PFSK-1 (cell line): ENCODE measurements at regions not wholly inside any gene's neighbourhood (a gene's known extent, or its start where the extent isn't known, plus 50 kb on each side); places are given as distances from the start of the nearest gene placed in this dataset.

Experiments used
- FOXP2 ChIP-seq: optimal IDR thresholded peaks from 2 replicates; pipeline ENCODE3; 2011; ENCODE audit warnings: borderline replicate concordance, control low read depth, inconsistent platforms; ENCODE audit not compliant: insufficient read depth; ENCODE audit errors: extremely low read length, extremely low read depth
- POLR2AphosphoS5 ChIP-seq: IDR thresholded peaks from 2 replicates; pipeline ENCODE4 v1.6.1; 2012; ENCODE audit warnings: low read depth, mild to moderate bottlenecking, control low read depth, low read length, moderate library complexity
- SIN3A ChIP-seq: IDR thresholded peaks from 2 replicates; pipeline ENCODE4 v1.6.1; 2012; ENCODE audit warnings: mild to moderate bottlenecking, low read length, moderate library complexity, borderline replicate concordance; ENCODE audit not compliant: insufficient read depth
- TAF1 ChIP-seq: IDR thresholded peaks from 2 replicates; pipeline ENCODE4 v1.6.1; 2012; ENCODE audit warnings: low read length, control low read depth, borderline replicate concordance; ENCODE audit not compliant: insufficient read depth
- TF ChIP-seq, protein P1 (sequence below), 2 experiments: IDR thresholded peaks; 2 replicates each; pipeline versions ENCODE4 v1.6.1 to v1.8.0; 2011 to 2012; ENCODE audit warnings: low read depth in 2 of 2, low read length in 2 of 2, control low read depth in 1 of 2, inconsistent platforms in 1 of 2, mild to moderate bottlenecking in 1 of 2, moderate library complexity in 1 of 2; ENCODE audit not compliant: insufficient read depth in 1 of 2

DNA sequence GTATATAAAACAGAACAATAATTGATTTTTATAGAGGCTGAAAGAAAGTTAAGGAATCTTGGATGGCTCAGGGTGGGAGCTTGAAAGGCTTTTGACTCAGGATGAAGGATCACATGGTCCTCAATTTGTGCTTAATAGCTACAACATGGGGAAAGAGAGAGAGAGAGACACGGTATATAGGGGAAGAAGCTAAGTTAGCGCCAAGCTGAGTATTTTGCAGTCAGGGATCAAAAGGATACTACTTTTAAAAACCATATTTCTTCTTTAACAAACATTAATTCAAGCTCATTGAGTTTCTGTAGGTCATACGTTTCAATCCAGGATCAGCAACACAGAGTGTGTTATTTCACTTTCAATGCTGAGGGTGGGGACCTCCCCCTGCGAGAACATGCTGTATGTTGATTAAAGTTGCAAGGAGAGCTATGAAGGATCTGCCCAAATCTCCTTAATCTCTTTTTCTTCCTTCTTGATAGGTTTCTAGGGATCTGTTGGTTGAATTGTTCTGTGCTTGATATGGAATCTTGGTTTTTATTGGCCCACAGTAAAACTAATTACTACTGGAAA lies 133.1 kb upstream of the NUDT4 start:
- TF ChIP-seq POLR2AphosphoS5: no peak
- TF ChIP-seq, protein P1, sequence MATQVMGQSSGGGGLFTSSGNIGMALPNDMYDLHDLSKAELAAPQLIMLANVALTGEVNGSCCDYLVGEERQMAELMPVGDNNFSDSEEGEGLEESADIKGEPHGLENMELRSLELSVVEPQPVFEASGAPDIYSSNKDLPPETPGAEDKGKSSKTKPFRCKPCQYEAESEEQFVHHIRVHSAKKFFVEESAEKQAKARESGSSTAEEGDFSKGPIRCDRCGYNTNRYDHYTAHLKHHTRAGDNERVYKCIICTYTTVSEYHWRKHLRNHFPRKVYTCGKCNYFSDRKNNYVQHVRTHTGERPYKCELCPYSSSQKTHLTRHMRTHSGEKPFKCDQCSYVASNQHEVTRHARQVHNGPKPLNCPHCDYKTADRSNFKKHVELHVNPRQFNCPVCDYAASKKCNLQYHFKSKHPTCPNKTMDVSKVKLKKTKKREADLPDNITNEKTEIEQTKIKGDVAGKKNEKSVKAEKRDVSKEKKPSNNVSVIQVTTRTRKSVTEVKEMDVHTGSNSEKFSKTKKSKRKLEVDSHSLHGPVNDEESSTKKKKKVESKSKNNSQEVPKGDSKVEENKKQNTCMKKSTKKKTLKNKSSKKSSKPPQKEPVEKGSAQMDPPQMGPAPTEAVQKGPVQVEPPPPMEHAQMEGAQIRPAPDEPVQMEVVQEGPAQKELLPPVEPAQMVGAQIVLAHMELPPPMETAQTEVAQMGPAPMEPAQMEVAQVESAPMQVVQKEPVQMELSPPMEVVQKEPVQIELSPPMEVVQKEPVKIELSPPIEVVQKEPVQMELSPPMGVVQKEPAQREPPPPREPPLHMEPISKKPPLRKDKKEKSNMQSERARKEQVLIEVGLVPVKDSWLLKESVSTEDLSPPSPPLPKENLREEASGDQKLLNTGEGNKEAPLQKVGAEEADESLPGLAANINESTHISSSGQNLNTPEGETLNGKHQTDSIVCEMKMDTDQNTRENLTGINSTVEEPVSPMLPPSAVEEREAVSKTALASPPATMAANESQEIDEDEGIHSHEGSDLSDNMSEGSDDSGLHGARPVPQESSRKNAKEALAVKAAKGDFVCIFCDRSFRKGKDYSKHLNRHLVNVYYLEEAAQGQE (IDR thresholded peaks at IDR 0.05; ENCODE audit: insufficient read depth in 1 of 2, low read depth in 2 of 2, low read length in 2 of 2): no peak
- TF ChIP-seq TAF1: no peak
- TF ChIP-seq SIN3A: no peak
- no peak for TF ChIP-seq FOXP2
